ENCODE measurements at regions not wholly inside any gene's neighbourhood (a gene's known extent, or its start where the extent isn't known, plus 50 kb on each side); places are given as distances from the start of the nearest gene placed in this dataset.

DNA sequence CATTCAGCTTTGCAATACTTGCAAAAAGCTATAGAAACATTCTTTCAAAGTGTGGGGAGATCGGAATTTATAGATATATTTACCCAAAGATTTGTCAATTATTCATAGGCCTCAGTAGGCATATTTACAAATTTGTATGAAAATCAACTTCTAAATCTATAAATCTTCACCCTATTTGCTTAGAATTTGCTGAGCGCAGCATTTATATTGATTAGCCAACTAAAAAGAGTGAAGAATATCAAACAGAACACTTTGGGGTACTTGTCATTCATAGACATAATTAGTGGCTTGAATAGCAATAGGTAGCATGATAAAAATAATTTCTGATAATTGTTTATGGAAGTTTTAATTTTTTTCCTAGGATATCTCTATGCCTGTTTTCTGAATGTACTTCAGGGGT lies 244.5 kb upstream of the SLC35B3 start:
- in situ Hi-C loops (cut with HindIII; ENCODE audit: low sequenced_read_pairs) = no loop called here
- DNase-seq (ENCODE audit: low spot score) = no peak

DNA sequence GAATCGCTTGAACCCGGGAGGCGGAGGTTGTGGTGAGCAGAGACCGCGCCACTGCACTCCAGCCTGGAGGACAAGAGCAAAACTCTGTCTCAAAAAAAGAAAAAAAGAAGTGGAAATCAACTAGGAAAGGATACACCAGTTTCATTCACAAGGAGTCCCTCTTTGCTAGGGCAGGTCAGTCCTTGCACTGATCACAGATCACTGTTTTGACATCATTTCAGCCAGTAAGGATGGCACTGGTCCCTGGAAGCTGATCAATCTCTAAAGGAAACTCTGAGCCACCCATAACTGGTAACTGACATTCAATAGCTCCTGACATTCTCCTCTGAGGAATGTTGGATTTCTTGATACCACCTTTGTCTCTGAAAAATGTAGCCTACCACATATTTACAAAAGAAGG lies 243.1 kb upstream of the SLC35B3 start:
- in situ Hi-C loops (cut with HindIII; ENCODE audit: low sequenced_read_pairs) = no loop called here
- no peak for DNase-seq (ENCODE audit: low spot score)

DNA sequence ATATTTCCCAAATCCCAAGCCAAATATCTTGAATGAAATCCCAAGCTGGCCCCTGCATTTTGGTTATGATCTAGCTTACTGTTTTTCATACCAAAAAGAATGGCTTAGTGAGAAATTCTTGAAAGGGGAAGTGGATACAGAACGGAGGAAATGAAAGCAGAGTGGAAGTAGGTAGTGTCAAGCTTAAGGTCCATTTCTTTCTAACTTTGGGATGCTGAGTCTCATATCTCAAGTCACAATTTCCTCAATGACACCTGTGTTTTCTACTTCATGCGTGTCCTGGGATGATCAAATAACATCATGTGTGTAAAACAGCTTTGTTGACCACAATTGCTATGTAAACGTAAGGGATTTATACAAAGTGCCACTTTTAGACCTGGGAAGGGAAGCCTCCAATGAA lies 238.8 kb upstream of the SLC35B3 start:
- in situ Hi-C loops (cut with HindIII; ENCODE audit: low sequenced_read_pairs) = no loop called here
- DNase-seq (ENCODE audit: low spot score) = no peak

DNA sequence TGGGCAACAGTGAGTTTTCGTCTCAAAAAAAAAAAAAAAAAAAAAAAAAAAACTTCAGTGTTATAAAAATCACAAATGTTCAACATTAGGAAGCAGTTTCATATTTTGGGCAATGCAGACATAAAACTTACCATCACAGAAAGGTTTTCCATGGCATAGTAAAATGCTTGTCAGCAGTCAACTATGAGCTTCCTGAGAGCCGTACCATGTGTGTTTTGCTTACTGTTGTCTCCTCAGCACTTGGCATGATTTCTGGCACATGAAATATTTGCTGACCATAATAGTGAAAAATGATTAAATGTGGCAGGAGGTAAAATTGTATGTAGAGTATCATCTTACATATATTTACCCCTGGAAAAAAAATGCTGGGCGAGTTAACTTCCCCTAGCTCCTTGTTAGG lies 237.5 kb upstream of the SLC35B3 start:
- in situ Hi-C loops (cut with HindIII; ENCODE audit: low sequenced_read_pairs) = no loop called here
- DNase-seq (ENCODE audit: low spot score) = no peak

DNA sequence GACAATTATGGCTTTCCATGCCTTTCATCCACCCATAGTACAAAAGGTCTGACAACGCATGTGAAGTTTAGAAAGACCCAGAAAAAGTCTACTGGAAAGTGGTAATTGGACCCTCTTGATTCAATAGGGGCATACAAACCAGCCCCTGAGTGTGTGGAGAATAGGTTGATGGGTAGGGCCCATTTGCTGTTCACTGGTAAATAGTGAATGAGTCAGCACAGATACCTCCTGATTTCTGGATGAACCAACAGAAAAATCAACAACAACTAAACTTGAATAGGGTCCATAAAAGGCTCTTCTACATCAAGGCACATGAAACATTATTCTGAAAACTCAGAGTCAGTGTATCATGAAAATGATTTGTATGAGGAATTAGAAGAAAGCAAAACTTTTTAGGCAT lies 235.4 kb upstream of the SLC35B3 start:
- in situ Hi-C loops (cut with HindIII; ENCODE audit: low sequenced_read_pairs) = no loop called here

DNA sequence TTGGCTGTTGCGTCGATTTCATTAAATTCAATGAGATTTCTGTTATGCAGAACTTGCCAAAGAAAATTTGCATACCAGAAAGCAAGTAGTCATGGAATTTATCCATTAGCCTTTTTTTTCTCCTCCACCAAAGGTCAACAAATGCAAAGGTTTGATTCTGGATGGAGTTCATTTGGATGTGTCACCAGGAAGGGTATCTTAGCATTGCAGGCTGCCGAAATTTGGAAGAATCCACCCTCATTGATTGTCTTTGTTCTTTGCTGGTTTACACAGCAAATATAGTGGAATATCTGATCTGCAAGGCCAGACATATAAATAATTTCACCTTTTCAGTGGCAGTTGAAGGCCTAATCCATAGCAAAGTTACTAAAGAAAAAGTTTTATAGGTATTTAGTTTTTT lies 229.4 kb upstream of the SLC35B3 start:
- in situ Hi-C loops (cut with HindIII; ENCODE audit: low sequenced_read_pairs) = no loop called here
- no peak for DNase-seq (ENCODE audit: low spot score)

More for the DNA sequence above, 235.4 kb upstream of the SLC35B3 start:
- no peak for DNase-seq (ENCODE audit: low spot score)

DNA sequence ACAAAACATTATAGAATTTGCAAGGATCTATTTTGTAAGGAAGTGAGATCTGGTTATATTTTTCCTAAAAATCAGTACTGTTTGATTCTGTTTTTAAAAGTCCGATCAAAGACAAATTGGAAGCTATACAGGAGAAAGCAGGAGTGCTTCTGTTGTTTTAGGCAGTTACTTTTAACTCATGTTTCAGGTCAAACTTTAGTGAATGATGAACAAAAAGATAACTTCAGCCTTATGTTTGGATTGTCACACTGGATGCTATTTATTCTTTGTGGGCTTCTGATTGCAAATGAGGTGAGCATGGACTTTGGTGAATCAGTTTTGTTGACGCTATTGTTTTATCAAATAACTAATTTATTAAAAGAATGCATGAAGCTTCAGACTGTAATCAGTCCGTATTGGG lies 228.7 kb upstream of the SLC35B3 start:
- in situ Hi-C loops (cut with HindIII; ENCODE audit: low sequenced_read_pairs) = no loop called here
- DNase-seq (ENCODE audit: low spot score) = no peak

DNA sequence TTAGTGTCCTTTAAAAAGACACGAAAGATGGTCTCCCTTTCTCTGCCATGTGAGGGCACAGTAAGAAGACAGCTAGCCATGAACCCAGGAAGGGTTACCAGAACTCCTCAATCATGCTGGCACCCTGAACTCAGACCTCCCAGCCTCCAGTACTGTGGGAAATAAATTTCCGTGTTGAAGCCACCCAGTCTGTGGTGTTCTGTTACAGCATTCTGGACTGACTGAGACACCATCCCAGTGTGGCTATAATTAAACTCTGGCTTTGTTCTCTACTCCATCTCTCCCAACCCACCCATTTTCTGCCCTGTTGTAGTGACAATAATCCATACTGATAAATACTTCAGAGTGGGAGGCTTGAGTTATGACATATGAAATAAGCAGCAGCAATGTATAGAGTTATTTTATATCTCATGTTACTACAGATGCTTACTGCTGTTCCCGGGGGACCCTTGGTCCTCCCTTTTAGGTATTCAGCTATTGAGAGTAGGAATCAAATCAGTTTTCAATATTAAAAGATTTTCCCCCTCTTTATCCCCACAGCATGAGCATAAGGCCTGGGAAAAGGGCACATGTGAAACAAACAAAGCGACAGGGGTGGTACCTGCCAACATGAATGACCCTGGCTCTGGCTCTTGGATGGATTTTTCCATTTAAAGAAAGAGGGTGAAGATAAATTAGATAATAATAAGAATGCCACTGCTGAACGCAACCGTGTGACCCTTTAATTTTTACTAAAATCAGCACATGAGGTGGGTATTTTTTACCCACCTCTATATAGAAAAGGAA lies 224.3 kb upstream of the SLC35B3 start:
- no peak for DNase-seq (ENCODE audit: low spot score)
- in situ Hi-C loops (cut with HindIII; ENCODE audit: low sequenced_read_pairs) = no loop called here

DNA sequence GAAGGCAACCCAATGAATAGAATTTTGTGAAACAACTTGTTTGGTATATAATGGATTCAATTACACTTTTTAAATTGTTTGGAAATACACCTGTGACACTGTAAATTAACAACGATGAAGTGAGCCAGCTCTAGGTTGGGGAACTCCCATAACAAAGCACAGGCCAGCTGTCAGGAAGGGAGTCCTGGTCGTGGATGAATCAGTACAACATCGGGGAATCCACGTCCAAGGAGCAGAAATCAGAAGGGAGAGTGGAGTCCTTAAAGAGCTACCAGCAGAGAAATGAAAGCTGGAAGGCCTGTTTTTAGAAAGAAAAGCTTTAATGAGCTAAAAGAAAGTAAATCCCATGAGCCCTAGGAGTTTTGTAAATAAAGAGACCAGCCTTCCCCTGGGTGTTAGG lies 223.1 kb upstream of the SLC35B3 start:
- no peak for DNase-seq (ENCODE audit: low spot score)
- in situ Hi-C loops (cut with HindIII; ENCODE audit: low sequenced_read_pairs) = no loop called here

DNA sequence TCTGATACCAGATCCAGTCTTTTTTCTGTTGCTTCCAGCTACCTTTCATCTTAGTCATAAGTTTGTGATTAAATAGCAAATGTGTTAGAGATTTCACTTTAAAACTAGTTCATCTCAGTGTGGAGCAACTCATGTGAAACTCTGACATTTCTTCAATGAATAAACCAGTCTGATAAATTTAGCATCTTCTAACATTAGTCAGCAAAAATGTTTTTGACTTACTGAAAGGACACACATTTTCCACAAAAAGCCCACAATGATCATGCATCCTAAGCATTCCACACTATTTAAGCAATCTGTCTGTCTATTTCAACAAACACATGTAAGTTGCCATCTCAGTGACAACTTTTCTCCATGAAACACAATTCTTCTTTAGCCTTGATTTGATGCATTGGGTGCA lies 222.2 kb upstream of the SLC35B3 start:
- DNase-seq (ENCODE audit: low spot score) = no peak
- in situ Hi-C loops (cut with HindIII; ENCODE audit: low sequenced_read_pairs) = no loop called here

DNA sequence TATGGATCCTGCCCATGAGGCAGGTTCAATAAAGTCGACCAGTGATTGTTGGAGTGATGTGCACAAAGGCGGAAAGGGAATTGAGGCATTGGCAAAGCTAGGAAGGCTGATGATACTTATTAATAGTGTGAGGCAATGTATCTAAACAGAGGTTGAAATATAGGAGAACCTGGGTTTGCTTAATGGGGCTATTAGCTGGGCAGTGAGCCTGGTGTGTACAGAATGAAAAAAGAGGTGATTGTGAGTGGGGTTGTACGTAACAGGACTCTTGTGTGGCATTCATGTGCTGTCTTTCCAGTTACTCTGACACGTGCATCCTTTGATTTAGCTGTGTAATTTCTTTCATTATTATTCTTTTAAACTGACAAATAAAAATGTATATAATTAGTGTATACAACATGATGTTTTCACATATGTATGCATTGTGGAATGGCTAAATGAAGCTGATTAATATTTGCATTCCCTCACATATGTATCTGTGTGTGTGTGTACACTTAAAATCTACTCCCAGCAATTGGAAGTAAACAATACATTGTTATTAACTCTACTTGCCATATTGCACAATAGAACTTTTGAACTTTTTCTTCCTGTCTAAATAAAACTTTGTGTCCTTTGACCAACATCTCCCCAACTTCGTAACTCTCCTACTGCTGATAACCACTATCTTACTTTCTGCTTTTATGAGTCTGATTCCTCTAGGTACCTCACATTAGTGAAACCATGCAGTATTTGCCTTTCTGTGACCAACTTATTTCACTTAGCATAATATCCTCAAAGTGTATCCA lies 220.5 kb upstream of the SLC35B3 start:
- in situ Hi-C loops (cut with HindIII; ENCODE audit: low sequenced_read_pairs) = no loop called here
- no peak for DNase-seq (ENCODE audit: low spot score)

DNA sequence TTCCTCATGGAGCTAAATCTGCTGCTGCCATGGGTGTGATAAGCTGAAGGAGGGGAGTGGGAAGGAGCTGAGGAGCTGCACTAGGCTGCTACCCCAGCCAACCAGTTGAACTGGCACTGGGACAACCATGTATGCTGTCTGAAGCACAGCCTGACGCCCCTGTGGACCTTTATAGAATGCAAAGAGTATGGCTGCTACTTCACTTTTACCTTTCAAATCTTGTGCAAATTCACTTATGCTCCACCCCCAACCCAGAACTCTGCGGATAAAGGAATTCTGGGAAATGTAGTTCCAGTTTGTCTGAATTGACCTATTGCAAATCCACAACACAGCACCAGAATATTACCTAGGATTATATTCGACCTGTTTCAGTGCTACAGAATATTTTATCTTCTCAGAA lies 217.4 kb upstream of the SLC35B3 start:
- DNase-seq (ENCODE audit: low spot score) = no peak
- in situ Hi-C loops (cut with HindIII; ENCODE audit: low sequenced_read_pairs) = no loop called here

DNA sequence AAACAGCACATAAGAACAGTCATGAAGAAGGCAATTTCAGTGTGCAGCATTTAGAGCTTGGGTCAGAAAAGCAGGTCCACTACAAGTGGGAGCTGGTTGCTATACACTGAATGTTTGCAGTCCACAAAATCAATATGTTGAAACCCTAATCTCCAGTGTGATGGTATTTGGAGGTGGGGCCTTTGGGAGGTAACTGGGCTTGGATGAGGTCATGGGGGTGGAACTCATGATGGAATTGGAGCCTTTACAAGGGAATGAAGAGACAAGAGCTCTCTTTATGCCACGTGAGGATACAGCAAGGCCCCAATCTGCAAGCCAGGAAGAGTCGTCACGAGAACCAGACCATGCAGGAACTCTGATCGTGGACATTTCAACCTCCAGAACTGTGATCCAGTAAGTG lies 216.7 kb upstream of the SLC35B3 start:
- in situ Hi-C loops (cut with HindIII; ENCODE audit: low sequenced_read_pairs) = no loop called here
- DNase-seq (ENCODE audit: low spot score) = no peak

DNA sequence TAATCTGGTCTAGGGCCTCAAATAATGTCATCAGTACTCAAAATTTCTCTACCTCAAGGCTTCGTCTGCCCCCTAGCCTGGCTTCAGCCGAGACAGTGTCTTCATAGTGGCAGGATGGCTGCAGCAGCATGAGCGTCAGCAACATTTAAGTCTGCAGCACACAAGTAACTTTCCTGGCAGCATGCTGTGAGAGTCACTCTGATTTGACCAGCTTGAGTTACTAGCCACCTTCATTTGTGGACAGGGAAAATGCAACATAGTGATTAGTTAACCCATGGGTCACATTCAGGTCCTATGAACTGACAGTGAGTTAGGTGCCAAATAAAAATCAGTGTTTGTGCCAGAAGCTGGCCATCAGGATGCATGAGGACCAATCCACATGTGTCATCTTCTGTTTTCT lies 209.9 kb upstream of the SLC35B3 start:
- no peak for DNase-seq (ENCODE audit: low spot score)
- in situ Hi-C loops (cut with HindIII; ENCODE audit: low sequenced_read_pairs) = no loop called here

DNA sequence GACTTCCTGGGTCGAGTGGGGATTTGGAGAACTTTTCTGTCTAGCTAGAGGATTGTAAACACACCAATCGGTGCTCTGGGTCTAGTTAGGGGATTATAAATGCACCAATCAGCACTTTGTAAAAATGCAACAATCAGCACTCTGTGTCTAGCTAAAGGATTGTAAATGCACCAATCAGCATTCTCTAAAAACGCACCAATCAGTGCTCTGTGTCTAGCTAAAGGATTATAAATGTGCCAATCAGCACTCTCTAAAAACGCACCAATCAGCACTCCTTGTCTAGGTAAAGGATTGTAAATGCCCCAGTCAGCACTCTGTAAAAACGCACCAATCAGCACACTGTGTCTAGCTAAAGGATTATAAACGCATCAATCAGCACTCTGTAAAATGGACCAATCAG lies 209.0 kb upstream of the SLC35B3 start:
- no peak for DNase-seq (ENCODE audit: low spot score)

DNA sequence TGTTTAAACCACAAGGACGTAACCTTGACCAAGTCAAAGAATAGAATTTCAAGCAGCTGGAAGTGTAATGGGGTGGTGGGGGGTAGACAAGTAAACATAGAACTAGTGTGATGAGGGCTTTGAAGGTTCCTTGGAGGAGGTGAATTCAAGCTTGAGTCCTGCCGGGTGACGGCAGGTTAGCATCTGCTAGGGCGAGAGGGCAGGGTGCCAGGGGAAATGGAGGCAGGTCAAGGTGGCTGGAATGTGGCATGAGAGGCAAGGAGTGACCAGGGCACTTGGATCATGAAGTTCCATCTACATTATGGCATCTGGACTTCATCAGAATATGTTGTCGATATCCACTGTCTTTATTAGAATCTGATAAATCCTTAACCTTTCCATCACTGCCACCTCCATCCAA lies 207.5 kb upstream of the SLC35B3 start:
- DNase-seq (ENCODE audit: low spot score) = no peak
- in situ Hi-C loops (cut with HindIII; ENCODE audit: low sequenced_read_pairs) = no loop called here

More for the DNA sequence above, 209.0 kb upstream of the SLC35B3 start:
- in situ Hi-C loops (cut with HindIII; ENCODE audit: low sequenced_read_pairs) = no loop called here

DNA sequence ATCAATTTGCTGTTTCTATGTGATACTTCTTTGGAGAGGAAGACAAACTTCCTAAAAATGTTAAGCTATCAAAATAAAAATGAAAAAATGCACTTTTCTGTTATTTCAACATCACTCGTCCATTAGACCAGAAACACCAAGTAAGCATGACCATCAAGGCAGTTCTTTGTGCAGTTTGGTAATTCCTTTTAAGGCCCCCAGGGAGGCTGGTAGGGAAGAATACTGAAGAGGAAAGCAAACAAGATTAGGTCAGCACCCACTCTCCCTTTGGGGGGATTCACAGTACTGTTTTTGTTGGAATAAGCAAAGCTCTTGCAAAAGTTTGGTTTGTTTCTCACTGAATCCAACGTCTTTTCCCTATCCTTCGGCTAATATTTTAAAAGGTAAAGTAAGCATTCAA lies 206.8 kb upstream of the SLC35B3 start:
- in situ Hi-C loops (cut with HindIII; ENCODE audit: low sequenced_read_pairs) = no loop called here

DNA sequence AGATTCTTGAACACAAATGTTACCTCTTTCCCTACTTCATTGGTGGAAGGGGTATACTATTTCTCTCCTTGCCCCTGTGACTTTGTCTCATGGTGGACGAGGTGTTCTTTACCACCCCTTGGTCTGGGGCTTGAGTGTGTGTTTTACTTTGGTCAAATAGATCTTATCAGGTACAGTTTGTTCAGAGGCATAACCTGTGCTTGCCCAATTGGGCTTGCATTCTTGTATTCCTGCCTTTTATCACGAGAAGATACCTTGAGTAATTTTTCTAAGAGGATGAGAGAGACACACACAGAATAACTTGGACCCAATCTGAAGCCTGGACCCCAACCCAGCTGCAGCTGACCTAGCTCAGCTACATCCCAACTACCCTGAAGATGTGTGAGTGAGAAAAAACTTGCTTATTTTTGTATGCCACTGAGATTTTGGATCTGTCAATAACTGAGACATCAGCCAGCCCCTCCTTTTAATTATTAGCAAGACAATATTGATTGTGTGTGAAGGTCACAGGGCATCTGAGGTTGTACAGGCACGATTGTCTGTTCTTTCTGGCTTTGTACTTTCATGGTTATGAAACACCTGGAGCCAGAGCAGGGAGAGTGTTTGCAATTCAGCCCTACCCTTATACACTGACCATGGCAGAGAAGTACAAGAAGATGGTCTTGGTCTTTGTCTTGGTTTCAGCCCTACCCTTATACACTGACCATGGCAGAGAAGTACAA lies 204.7 kb upstream of the SLC35B3 start:
- in situ Hi-C loops (cut with HindIII; ENCODE audit: low sequenced_read_pairs) = no loop called here
- no peak for DNase-seq (ENCODE audit: low spot score)

More for the DNA sequence above, 206.8 kb upstream of the SLC35B3 start:
- DNase-seq (ENCODE audit: low spot score) = no peak

DNA sequence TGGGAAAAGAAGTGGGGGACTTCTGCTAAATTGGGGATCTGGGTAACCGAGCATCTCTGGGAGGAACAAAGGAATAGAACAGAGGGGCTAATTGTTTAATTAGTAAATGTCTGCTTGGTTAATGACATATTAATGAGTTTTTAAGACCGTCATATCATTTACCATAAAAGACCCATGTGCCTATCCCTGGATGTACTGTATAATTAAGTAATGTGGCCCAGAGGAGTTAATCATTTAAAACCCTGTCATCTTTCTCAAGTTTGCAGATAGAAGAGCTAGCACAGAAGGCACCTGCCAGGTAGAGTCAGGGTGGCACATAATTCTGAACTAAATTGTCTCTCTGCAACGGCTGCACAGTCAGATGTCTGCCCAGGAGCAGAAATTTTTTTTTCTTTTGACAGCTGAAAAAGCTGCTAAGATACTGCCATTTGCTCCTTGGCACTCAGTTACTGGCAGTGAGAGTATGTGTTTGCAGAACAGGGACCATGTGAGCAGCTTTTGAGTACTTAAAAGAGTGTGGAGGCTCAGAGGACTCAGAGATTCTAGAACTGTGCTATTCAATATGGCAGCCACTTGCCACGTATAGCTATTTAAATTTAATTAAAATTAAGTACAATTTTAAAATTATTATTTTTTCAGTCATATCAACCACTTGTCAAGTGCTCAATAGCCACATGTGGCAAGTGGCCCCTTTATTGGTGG lies 202.7 kb upstream of the SLC35B3 start:
- in situ Hi-C loops (cut with HindIII; ENCODE audit: low sequenced_read_pairs) = no loop called here
- no peak for DNase-seq (ENCODE audit: low spot score)

DNA sequence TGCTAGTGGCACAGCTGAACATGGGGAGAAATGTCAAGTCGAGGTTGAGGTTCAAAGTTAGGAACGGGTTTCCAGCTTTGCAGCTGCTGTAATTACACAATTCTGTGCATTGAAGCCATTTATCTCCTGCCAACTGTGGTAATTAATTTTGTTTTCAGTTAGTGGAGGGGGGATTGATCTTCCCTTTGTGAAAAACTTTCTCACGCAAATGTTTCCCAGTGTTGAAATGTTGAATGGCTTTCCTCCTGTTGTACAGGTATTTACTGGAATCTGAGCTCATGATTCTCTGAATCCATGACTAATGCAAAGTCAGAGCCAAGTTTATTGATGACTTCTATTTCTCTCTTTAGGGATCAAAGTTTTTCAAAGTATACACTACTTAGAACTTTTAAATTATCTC lies 198.4 kb upstream of the SLC35B3 start:
- DNase-seq (ENCODE audit: low spot score) = no peak

More for the DNA sequence above, 198.4 kb upstream of the SLC35B3 start:
- in situ Hi-C loops (cut with HindIII; ENCODE audit: low sequenced_read_pairs) = no loop called here

Measured in G401 (cell line).